Glutamatergic neuron (in vitro differentiated cells): ENCODE measurements at regions not wholly inside any gene's neighbourhood (a gene's known extent, or its start where the extent isn't known, plus 50 kb on each side); places are given as distances from the start of the nearest gene placed in this dataset.

ENCODE experiments used
- DNase-seq: peaks from one replicate; pipeline ENCODE4 v3.0.0; 2022
- H3K27ac Mint-ChIP-seq: one replicate; pipeline ENCODE4 v1.8.0; 2020; ENCODE audit warnings: mild to moderate bottlenecking, mixed read lengths, inconsistent platforms; ENCODE audit not compliant: unreplicated experiment
- H3K27me3 Mint-ChIP-seq: one replicate; pipeline ENCODE4 v1.8.0; 2020; ENCODE audit warnings: mild to moderate bottlenecking, moderate library complexity, mixed read lengths, inconsistent platforms; ENCODE audit not compliant: unreplicated experiment
- H3K36me3 Mint-ChIP-seq: one replicate; pipeline ENCODE4 v1.8.0; 2020; ENCODE audit warnings: mild to moderate bottlenecking, mixed read lengths, inconsistent platforms; ENCODE audit not compliant: unreplicated experiment
- H3K4me1 Mint-ChIP-seq: one replicate; pipeline ENCODE4 v1.8.0; 2020; ENCODE audit warnings: mild to moderate bottlenecking, low read depth, mixed read lengths, inconsistent platforms; ENCODE audit not compliant: unreplicated experiment
- H3K4me3 Mint-ChIP-seq: one replicate; pipeline ENCODE4 v1.8.0; 2020; ENCODE audit warnings: mild to moderate bottlenecking, mixed read lengths, inconsistent platforms; ENCODE audit not compliant: unreplicated experiment
- H3K9me3 Mint-ChIP-seq: one replicate; pipeline ENCODE4 v1.8.0; 2020; ENCODE audit warnings: mild to moderate bottlenecking, moderate library complexity, mixed read lengths, inconsistent platforms; ENCODE audit not compliant: unreplicated experiment
- CTCF ChIP-seq: fragments of 200-600 bp; sonication (generic); IDR thresholded peaks from one replicate; pipeline ENCODE4 v1.5.0; 2021; ENCODE audit not compliant: partially characterized antibody, unreplicated experiment

- Mint-ChIP-seq H3K4me3 (no peak overlapping the region), H3K36me3 (peaks cover 7% of the 10 kb centered on the region), H3K4me1 (no peaks in the 10 kb centered on the region), H3K9me3 (no peaks in the 10 kb centered on the region), H3K27ac (no peak overlapping the region), H3K27me3 (no peaks in the 10 kb centered on the region)
- TF ChIP-seq CTCF: no peak
- no peak for DNase-seq
Observed at GRCh38 chr3:174346141-174346540, 513.0 kb upstream of the NAALADL2 start.

- no peaks in the 10 kb centered on the region for H3K9me3 Mint-ChIP-seq
- TF ChIP-seq CTCF: no peak
- H3K4me1 Mint-ChIP-seq: no peaks in the 10 kb centered on the region
- H3K4me3 Mint-ChIP-seq: no peak overlapping the region
- no peak for DNase-seq
- H3K27ac Mint-ChIP-seq: no peak overlapping the region
- no peaks in the 10 kb centered on the region for H3K27me3 Mint-ChIP-seq
- H3K36me3 Mint-ChIP-seq: peaks cover 7% of the 10 kb centered on the region
Observed at GRCh38 chr3:174346571-174346970, 512.6 kb upstream of the NAALADL2 start.

- Mint-ChIP-seq H3K27me3 (no peaks in the 10 kb centered on the region), H3K4me3 (no peak overlapping the region), H3K9me3 (no peaks in the 10 kb centered on the region), H3K4me1 (no peaks in the 10 kb centered on the region), H3K36me3 (peaks cover 7% of the 10 kb centered on the region), H3K27ac (no peak overlapping the region)
- no peak for DNase-seq
- no peak for TF ChIP-seq CTCF
Observed at GRCh38 chr3:174347474-174348138, 511.5 kb upstream of the NAALADL2 start.

- no peaks in the 10 kb centered on the region for H3K4me1 Mint-ChIP-seq
- no peak overlapping the region for H3K27ac Mint-ChIP-seq
Observed at GRCh38 chr3:174352227-174352626, 506.9 kb upstream of the NAALADL2 start.

More at GRCh38 chr3:174352227-174352626, 506.9 kb upstream of the NAALADL2 start:
- no peak for TF ChIP-seq CTCF
- H3K36me3 Mint-ChIP-seq: peaks cover 7% of the 10 kb centered on the region
- H3K9me3 Mint-ChIP-seq: no peaks in the 10 kb centered on the region
- H3K27me3 Mint-ChIP-seq: no peaks in the 10 kb centered on the region
- H3K4me3 Mint-ChIP-seq: no peak overlapping the region
- DNase-seq: no peak
